ENCODE measurements at regions not wholly inside any gene's neighbourhood (a gene's known extent, or its start where the extent isn't known, plus 50 kb on each side); places are given as distances from the start of the nearest gene placed in this dataset.

- H3K4me3 ChIP-seq = no peak overlapping the region
- no peaks in the 10 kb centered on the region for H3K36me3 ChIP-seq
- no peak overlapping the region for H3K4me2 ChIP-seq
- TF ChIP-seq Cebpa-rat (IDR thresholded peaks at IDR 0.05) = no peak
- no peak overlapping the region for H3K27ac ChIP-seq
- no peak overlapping the region for H3K9ac ChIP-seq
- no peaks in the 10 kb centered on the region; the same call in 1 of the 2 replicates for H4K20me1 ChIP-seq
- H3K4me1 ChIP-seq = no peaks in the 10 kb centered on the region
- peaks cover 9% of the 10 kb centered on the region for H3K9me3 ChIP-seq
- H3K27me3 ChIP-seq = peaks cover 22% of the 10 kb centered on the region
Measured at GRCh38 chrX:107398115-107398514, 51.3 kb upstream of the FRMPD3 start.

All from BLaER1 (cell line).